HEK293 (cell line): ENCODE measurements at regions not wholly inside any gene's neighbourhood (a gene's known extent, or its start where the extent isn't known, plus 50 kb on each side); places are given as distances from the start of the nearest gene placed in this dataset.

Experiments
- CTCF ChIA-PET: fragments of 350-600 bp; formaldehyde crosslinking; extraction: SDS; loops from one replicate; lab custom pipeline; 2021; ENCODE audit warnings: antibody characterized with exemption; lab: Yijun Ruan, JAX
- POLR2A ChIA-PET: fragments of 300-600 bp; formaldehyde crosslinking; extraction: SDS; loops from one replicate; lab custom pipeline; 2020; ENCODE audit warnings: antibody characterized with exemption, inconsistent platforms; lab: Yijun Ruan, JAX
- H3K27ac ChIP-seq: fragments of 200-500 bp; sonication (Bioruptor generic); 2 replicates; pipeline ENCODE4 v1.5.1; 2014; ENCODE audit warnings: low read depth, low read length, control low read depth, inconsistent platforms; ENCODE audit errors: extremely low read depth
- H3K36me3 ChIP-seq, 2 experiments: fragments of 200-500 bp in 1 of 2; sonication (Bioruptor generic) in 1 of 2; 1 replicate in 1 of 2; 2 replicates in 1 of 2; pipeline ENCODE4 v1.5.1; 2014 to 2017; ENCODE audit warnings: inconsistent platforms in 2 of 2, low read length in 2 of 2; ENCODE audit not compliant: control insufficient read depth in 2 of 2, insufficient read depth in 1 of 2
- H3K4me1 ChIP-seq: fragments of 200-500 bp; sonication (Bioruptor generic); 2 replicates; pipeline ENCODE4 v1.5.1; 2014; ENCODE audit warnings: mild to moderate bottlenecking, low read length, inconsistent platforms; ENCODE audit not compliant: control insufficient read depth, insufficient read depth
- H3K4me3 ChIP-seq: 2 replicates; pipeline ENCODE4 v1.5.1; 2011; ENCODE audit warnings: low read depth, mild to moderate bottlenecking, control low read depth, low read length, moderate library complexity
- H3K9me3 ChIP-seq: fragments of 200-500 bp; sonication (Bioruptor generic); 2 replicates; pipeline ENCODE4 v1.5.1; 2014; ENCODE audit warnings: low read depth, low read length, inconsistent platforms; ENCODE audit not compliant: control insufficient read depth, insufficient read depth
- ATF2 ChIP-seq: fragments of 450-650 bp; formaldehyde crosslinking; IDR thresholded peaks from 2 replicates; pipeline ENCODE4 v1.5.1; 2016; ENCODE audit warnings: missing biosample characterization, missing genetic modification characterization, low read depth
- EGR2 ChIP-seq: fragments of 450-650 bp; formaldehyde crosslinking; IDR thresholded peaks from 2 replicates; pipeline ENCODE4 v1.5.1; 2016; ENCODE audit warnings: low read depth, missing biosample characterization, missing genetic modification characterization
- HOXD13 ChIP-seq: sonication (generic); formaldehyde crosslinking; IDR thresholded peaks from 2 replicates; pipeline ENCODE4 v1.8.0; 2022; ENCODE audit warnings: missing genetic modification reagents, borderline replicate concordance
- IKZF3 ChIP-seq: fragments of 450-650 bp; IDR thresholded peaks from 2 replicates; pipeline ENCODE4 v1.5.0; 2018; ENCODE audit warnings: missing biosample characterization, mild to moderate bottlenecking, missing genetic modification characterization, moderate library complexity
- KLF10 ChIP-seq: fragments of 450-650 bp; IDR thresholded peaks from 2 replicates; pipeline ENCODE4 v1.5.1; 2018; ENCODE audit warnings: missing biosample characterization, mild to moderate bottlenecking, missing genetic modification characterization
- KLF7 ChIP-seq: fragments of 450-650 bp; formaldehyde crosslinking; IDR thresholded peaks from 2 replicates; pipeline ENCODE4 v1.5.1; 2016; ENCODE audit warnings: missing biosample characterization, missing genetic modification characterization, borderline replicate concordance
- REST ChIP-seq: fragments of 450-650 bp; formaldehyde crosslinking; IDR thresholded peaks from 2 replicates; pipeline ENCODE4 v1.5.1; 2016; ENCODE audit warnings: missing biosample characterization, missing genetic modification characterization
- ZBTB17 ChIP-seq: fragments of 450-650 bp; formaldehyde crosslinking; IDR thresholded peaks from 2 replicates; pipeline ENCODE4 v1.5.1; 2016; ENCODE audit warnings: missing biosample characterization, missing genetic modification characterization
- ZEB2 ChIP-seq: fragments of 450-650 bp; formaldehyde crosslinking; IDR thresholded peaks from 2 replicates; pipeline ENCODE4 v1.5.1; 2016; ENCODE audit warnings: missing biosample characterization, missing genetic modification characterization
- ZFHX2 ChIP-seq: fragments of 450-650 bp; formaldehyde crosslinking; conservative IDR thresholded peaks from 2 replicates; pipeline ENCODE4 v1.5.1; 2016; ENCODE audit warnings: missing biosample characterization, missing genetic modification characterization
- ZFP69B ChIP-seq: fragments of 450-650 bp; formaldehyde crosslinking; IDR thresholded peaks from 2 replicates; pipeline ENCODE4 v1.5.1; 2016; ENCODE audit warnings: missing biosample characterization, missing genetic modification characterization
- ZNF10 ChIP-seq: fragments of 450-650 bp; formaldehyde crosslinking; IDR thresholded peaks from 2 replicates; pipeline ENCODE4 v1.5.1; 2017; ENCODE audit warnings: missing biosample characterization, missing genetic modification characterization
- ZNF114 ChIP-seq: fragments of 450-650 bp; formaldehyde crosslinking; IDR thresholded peaks from 2 replicates; pipeline ENCODE4 v1.5.0; 2017; ENCODE audit warnings: missing biosample characterization, missing genetic modification characterization
- ZNF19 ChIP-seq: fragments of 450-650 bp; formaldehyde crosslinking; IDR thresholded peaks from 2 replicates; pipeline ENCODE4; 2016; ENCODE audit warnings: missing biosample characterization, missing genetic modification characterization, low read depth
- ZNF221 ChIP-seq: fragments of 450-650 bp; formaldehyde crosslinking; IDR thresholded peaks from 2 replicates; pipeline ENCODE4 v1.5.1; 2017; ENCODE audit warnings: missing biosample characterization, missing genetic modification characterization, borderline replicate concordance
- ZNF223 ChIP-seq: fragments of 450-650 bp; formaldehyde crosslinking; IDR thresholded peaks from 2 replicates; pipeline ENCODE4 v1.5.1; 2016; ENCODE audit warnings: missing biosample characterization, missing genetic modification characterization
- ZNF26 ChIP-seq: fragments of 450-650 bp; formaldehyde crosslinking; IDR thresholded peaks from 2 replicates; pipeline ENCODE4 v1.5.1; 2016; ENCODE audit warnings: missing biosample characterization, missing genetic modification characterization
- ZNF302 ChIP-seq: fragments of 450-650 bp; formaldehyde crosslinking; IDR thresholded peaks from 2 replicates; pipeline ENCODE4 v1.5.1; 2016; ENCODE audit warnings: missing biosample characterization, missing genetic modification characterization, low read depth
- ZNF362 ChIP-seq: fragments of 450-650 bp; formaldehyde crosslinking; IDR thresholded peaks from 2 replicates; pipeline ENCODE4 v1.5.1; 2016; ENCODE audit warnings: missing biosample characterization, missing genetic modification characterization
- ZNF398 ChIP-seq: fragments of 450-650 bp; formaldehyde crosslinking; IDR thresholded peaks from 2 replicates; pipeline ENCODE4 v1.5.1; 2017; ENCODE audit warnings: missing biosample characterization, missing genetic modification characterization
- ZNF473 ChIP-seq: fragments of 450-650 bp; formaldehyde crosslinking; IDR thresholded peaks from 2 replicates; pipeline ENCODE4 v1.5.1; 2017; ENCODE audit warnings: missing biosample characterization, missing genetic modification characterization
- ZNF501 ChIP-seq: fragments of 450-650 bp; formaldehyde crosslinking; IDR thresholded peaks from 2 replicates; pipeline ENCODE4 v1.5.1; 2016; ENCODE audit warnings: missing biosample characterization, missing genetic modification characterization
- ZNF549 ChIP-seq: fragments of 450-650 bp; IDR thresholded peaks from 2 replicates; pipeline ENCODE4 v1.5.1; 2018; ENCODE audit warnings: missing biosample characterization, missing genetic modification characterization, mild to moderate bottlenecking, inconsistent platforms, moderate library complexity
- ZNF560 ChIP-seq: fragments of 450-650 bp; formaldehyde crosslinking; IDR thresholded peaks from 2 replicates; pipeline ENCODE4 v1.5.1; 2017; ENCODE audit warnings: missing biosample characterization, missing genetic modification characterization, borderline replicate concordance
- ZNF600 ChIP-seq: fragments of 450-650 bp; formaldehyde crosslinking; IDR thresholded peaks from 2 replicates; pipeline ENCODE4 v1.5.1; 2016; ENCODE audit warnings: missing biosample characterization, missing genetic modification characterization
- ZNF629 ChIP-seq: fragments of 450-650 bp; formaldehyde crosslinking; IDR thresholded peaks from 2 replicates; pipeline ENCODE4 v1.5.1; 2017; ENCODE audit warnings: missing biosample characterization, missing genetic modification characterization
- ZNF639 ChIP-seq: fragments of 450-650 bp; formaldehyde crosslinking; IDR thresholded peaks from 2 replicates; pipeline ENCODE4 v1.5.1; 2016; ENCODE audit warnings: missing biosample characterization, missing genetic modification characterization
- ZNF654 ChIP-seq: fragments of 450-650 bp; formaldehyde crosslinking; IDR thresholded peaks from 2 replicates; pipeline ENCODE4 v1.5.1; 2016; ENCODE audit warnings: low read depth, missing biosample characterization, missing genetic modification characterization
- ZNF792 ChIP-seq: fragments of 450-650 bp; formaldehyde crosslinking; IDR thresholded peaks from 2 replicates; pipeline ENCODE4 v1.5.1; 2016; ENCODE audit warnings: missing biosample characterization, missing genetic modification characterization

GRCh38 chr17:34009912-34010311 lies 245.2 kb upstream of the CCL2 start (continued):
- no peak for TF ChIP-seq ATF2 (tag by site-specific recombination)
- TF ChIP-seq ZNF362 = no peak
- no peak for TF ChIP-seq ZNF26
- TF ChIP-seq ZNF473 (tag by site-specific recombination) = no peak
- no peak for TF ChIP-seq ZNF114
- no peak for TF ChIP-seq ZNF560 (tag by site-specific recombination)
- no peak for TF ChIP-seq IKZF3

GRCh38 chr17:34010534-34010933 lies 244.6 kb upstream of the CCL2 start:
- CTCF ChIA-PET = no interaction called here

GRCh38 chr17:34011599-34011998 lies 243.5 kb upstream of the CCL2 start:
- Histone ChIP-seq H3K27ac (no peak overlapping the region), H3K36me3 (no peaks in the 10 kb centered on the region), H3K9me3 (no peaks in the 10 kb centered on the region), H3K4me1 (no peaks in the 10 kb centered on the region), H3K4me3 (no peak overlapping the region)
- CTCF ChIA-PET = interaction anchor here (0.7 kb wide), 1 partner anchor 148 kb away, joined by 3 read pairs; no protein-coding TSS in a partner anchor
- POLR2A ChIA-PET = no interaction called here
- TF ChIP-seq HOXD13 (CRISPR knock-in tag) (no peak), ZFP69B (tag by site-specific recombination) (no peak), ZNF501 (tag by site-specific recombination) (no peak), ZNF221 (tag by site-specific recombination) (no peak), ZNF549 (tag by site-specific recombination) (no peak), ZNF600 (tag by site-specific recombination) (no peak), ZNF629 (tag by site-specific recombination) (no peak), ZNF19 (tag by site-specific recombination) (no peak), ZEB2 (no peak), ZNF473 (tag by site-specific recombination) (no peak), KLF10 (tag by site-specific recombination) (no peak), ZNF398 (no peak), REST (tag by site-specific recombination) (no peak), ZNF302 (no peak), ZNF639 (tag by site-specific recombination) (no peak), ZNF223 (tag by site-specific recombination) (no peak)

More at GRCh38 chr17:34010534-34010933, 244.6 kb upstream of the CCL2 start:
- Histone ChIP-seq H3K4me1 (no peaks in the 10 kb centered on the region), H3K9me3 (no peaks in the 10 kb centered on the region), H3K36me3 (no peaks in the 10 kb centered on the region), H3K27ac (no peak overlapping the region), H3K4me3 (no peak overlapping the region)
- TF ChIP-seq ZNF792 (tag by site-specific recombination) = no peak
- no peak for TF ChIP-seq ZBTB17 (tag by site-specific recombination)
- TF ChIP-seq ZNF10 (tag by site-specific recombination) = no peak
- TF ChIP-seq ZFHX2 (tag by site-specific recombination) = peak; percentile 55
- peak; percentile 66; the same call in 1 of the 2 replicates for TF ChIP-seq EGR2 (tag by site-specific recombination)
- no peak for TF ChIP-seq KLF7 (tag by site-specific recombination)
- TF ChIP-seq ZNF654 (tag by site-specific recombination) = no peak
- POLR2A ChIA-PET = no interaction called here
